HG03108 (cell line): ENCODE measurements at regions not wholly inside any gene's neighbourhood (a gene's known extent, or its start where the extent isn't known, plus 50 kb on each side); places are given as distances from the start of the nearest gene placed in this dataset.

ENCODE experiments used
- ATAC-seq: cut with Tn5 transposase; IDR thresholded peaks from one replicate; pipeline ENCODE4 v1.9.1; 2021; ENCODE audit warnings: moderate library complexity; ENCODE audit not compliant: unreplicated experiment

DNA sequence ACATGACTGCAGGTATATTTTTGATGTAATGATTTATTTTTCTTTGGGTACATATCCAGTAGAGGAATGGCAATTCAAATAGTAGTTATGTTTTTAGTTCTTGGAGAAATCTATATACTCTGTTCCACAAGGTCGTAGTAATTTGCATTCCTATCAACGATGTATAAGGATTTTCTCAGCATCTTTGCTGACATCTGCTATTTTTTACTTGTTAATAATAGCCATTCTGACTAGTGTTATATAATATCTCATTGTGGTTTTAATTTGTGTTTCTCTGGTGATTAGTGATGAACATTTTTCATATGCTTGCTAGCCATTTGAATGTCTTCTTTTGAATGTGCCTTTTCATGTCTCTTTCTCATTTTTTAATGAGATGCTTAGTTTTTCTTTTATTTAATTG, 292.1 kb upstream of the RGS18 start:
- no peak for ATAC-seq

DNA sequence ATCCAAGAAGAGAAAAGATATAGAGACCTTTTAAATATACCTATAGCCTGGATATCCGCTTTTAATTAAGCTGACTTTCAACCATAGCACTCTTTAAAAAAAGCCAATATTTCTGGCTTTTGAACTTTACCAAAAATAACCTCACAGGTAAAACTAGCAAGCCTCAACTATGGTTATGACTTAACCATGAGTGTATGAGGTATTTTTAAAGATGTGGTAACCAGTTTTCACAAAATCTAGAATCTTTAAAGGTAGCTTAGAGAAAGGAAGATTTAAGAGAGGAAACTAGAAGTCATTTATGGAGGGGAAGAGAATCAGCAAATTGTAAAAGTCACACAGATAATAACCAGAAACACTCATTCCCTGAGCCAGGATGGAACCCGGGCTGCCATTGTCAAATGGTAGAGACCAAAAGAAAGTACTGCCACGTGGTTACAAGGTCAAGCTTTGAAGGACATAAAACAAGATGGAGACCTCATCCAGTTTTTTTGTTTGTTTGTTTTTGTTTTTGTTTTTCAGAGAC, 288.4 kb upstream of the RGS18 start:
- no peak for ATAC-seq

DNA sequence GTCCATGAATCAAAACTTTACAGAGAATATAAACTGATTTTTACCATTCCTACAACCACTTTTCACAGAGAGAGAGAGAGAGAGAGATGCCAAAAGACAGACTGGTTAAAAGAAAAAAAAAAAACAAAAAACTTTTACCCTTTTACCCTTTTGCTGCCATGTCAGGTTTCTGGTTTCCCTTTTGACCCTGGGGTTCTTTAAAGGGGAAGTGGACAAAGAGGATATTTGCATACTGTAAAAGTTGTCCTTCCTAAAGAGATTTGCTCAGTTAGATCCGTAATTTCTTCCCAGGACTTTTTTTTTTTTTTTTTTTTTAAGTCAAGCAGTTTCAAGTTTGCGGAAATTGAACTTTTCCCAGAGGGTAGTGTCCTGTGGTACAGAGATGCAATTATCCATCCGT, 287.8 kb upstream of the RGS18 start:
- ATAC-seq: no peak

DNA sequence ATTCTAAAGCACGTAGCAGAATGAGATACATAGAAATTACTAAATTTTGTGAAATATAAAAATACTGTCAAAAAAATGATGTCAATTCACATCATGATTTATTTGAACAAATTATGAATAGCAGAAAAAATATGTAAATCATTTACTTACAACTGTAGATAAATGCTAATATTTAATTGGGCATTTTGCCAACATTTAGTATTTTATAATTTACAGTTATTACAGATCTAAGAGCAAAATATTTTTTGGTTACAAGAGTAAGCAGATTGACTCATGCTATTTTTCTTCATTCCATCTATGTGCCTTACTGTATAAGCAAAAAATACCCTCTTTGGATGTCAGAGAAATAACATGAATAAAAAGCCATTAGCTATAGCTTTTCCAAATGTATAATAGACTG, 282.3 kb upstream of the RGS18 start:
- no peak for ATAC-seq

DNA sequence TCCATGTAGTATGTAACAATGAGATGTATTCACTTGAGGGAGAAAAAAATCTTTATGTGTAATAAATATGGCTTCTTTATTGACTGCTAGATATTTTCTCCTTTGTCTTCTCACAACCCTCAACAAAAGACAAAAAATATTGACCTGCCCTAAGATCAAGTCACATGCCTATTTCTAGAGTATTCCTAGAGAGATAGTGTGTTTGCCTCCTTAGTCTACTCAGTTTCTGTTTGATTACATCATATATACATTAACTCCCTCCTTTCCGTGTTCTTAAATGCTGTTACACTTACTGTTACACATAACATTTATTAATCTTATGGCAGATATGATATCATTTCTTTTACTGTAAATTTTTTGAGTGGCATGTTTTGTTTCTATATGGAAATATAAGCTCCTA, 281.6 kb upstream of the RGS18 start:
- ATAC-seq: no peak

DNA sequence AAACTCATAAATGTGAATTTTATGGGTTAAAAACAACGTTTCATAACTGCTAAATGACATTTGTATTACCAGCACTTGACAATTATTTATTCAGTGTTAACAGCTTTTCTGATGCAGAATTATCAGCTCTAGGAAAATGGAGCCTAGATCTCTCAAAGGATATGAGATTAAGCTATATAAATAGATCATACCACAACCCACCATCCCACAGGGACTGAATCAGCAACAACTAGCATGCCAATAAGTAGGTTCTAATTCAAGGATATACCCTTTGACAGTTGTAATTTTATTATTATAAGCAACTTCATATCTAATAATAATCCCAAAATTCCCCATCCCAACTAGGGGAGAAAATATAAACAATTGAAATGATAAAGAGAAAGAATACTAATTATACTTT, 275.4 kb upstream of the RGS18 start:
- no peak for ATAC-seq

DNA sequence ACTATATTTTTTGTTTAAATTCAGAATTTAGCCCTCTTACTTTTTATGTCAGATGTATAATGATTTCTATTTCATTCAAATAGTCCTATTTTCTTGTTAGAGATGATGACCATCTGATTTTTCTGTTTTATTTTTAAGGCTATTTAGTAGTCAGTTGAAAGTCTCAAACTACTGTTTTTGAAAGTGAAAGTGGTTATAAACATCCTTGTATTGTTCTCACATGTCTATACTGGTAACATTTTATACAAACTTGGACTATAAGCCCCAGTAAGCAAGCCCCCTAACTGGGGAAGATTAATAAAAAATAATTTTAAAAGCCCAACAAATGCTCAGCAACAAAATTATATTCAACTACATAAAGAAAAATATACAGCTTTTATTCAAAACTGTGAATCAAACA, 271.3 kb upstream of the RGS18 start:
- ATAC-seq: no peak

DNA sequence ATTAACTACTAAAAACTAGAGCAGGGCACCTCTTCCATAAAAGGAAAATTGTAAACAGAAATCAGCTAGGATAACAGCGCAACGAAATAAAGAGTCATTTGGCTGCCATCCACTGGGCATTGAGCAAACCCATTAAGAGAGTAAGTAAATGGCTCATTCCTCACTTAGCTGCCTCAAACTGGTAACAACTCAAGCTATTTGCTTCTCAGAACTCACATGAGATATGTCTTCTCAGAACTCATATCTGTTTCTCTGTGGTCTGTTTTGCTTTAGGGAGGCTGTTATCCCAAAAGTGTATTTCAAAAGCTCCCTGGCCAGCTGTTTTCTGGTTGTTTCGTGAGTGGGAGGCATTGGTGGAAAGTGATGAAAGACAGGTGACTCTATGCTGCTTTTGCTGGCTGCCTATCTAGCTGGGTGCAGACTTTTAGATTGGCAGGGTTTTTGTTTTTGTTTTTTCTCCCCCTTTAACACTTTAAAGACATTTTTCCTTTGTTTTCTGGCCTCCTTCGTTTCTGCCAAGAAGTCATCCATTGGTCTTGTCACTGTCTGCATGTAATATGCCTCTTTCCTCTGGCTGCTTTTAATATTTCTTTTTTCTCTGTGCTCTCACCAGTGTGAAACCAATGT, 269.2 kb upstream of the RGS18 start:
- ATAC-seq: no peak

DNA sequence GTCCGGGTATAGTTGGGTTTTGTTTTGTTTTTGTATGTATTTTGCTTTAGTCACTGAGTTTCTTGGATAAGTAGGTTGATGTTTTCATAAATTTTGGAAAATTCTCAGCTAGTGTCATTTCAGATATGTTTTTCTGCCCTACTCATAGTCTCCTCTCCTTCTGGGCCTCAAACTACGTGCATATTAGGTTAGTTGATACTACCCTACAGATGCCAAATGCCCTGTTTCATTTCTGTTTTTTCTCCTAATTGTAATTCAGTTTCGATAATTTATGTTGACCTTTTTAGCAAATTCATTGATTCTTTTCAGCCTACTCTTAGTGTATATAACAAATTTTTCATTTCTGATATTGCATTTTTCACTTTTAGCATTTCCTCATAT, 268.6 kb upstream of the RGS18 start:
- no peak for ATAC-seq

DNA sequence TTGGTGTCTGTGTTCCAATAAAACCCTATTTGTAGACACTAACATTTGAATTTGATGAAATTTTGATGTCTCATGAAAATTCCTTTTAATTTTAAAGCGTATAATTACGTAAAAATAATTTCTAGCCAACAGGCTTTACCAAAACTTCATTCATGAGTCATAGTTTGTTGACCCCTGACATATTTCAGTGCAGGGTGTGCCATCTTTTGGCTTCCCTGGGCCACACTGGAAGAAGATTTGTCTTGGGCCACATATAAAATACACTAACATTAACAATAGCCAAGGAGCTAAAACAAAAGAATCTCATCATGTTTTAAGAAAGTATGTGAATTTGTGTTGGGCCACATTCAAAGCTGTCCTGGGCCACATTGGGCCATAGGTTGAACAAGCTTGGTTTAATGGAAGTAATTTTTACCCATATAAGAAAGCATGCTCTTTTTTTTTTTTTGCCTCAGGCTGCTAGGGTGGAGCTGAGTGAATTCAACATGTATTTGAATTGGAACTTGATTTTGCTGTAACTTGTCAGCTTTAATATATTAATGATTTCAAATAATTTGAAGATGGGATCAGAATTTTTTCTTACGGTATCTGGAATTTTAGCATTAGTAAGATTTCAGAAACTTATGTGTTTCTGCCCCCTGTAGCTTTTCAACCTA, 267.7 kb upstream of the RGS18 start:
- no peak for ATAC-seq

DNA sequence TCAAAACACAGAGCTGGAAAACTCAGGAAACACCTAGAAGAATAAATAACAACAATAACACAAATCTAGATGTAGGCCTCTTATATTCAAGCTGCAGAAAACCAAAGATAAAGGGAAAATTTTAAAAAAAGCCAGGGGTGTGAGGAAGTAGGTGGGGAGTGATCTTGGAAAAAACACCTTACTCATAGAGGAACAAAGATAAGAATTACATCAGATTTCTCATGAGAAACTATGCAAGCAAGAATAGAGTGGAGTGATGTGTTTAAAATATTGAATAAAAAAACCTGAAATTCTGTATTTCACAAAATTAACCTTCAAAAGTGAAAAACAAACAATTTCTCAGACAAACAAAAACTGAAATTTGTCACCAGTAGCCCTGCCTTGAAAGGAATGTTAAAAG, 265.5 kb upstream of the RGS18 start:
- no peak for ATAC-seq

DNA sequence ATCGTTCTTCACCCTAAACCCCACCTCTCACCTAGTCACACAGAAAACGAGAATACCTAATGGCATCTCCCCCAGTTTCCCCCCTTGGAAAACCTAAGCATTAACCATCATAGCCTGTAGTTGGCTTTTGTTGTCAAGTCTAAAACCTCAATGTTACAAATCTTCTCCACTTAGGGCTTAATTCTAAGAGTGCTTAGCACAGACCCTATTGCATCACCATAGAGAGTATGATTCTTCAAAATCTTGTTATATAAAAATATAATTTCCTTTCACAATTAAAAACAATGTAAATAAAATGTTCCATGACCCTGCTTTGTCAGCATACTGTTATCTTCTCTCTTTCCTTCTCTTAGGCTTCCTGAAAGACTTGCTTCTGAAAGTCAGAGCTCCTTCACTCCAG, 263.2 kb upstream of the RGS18 start:
- ATAC-seq: no peak

DNA sequence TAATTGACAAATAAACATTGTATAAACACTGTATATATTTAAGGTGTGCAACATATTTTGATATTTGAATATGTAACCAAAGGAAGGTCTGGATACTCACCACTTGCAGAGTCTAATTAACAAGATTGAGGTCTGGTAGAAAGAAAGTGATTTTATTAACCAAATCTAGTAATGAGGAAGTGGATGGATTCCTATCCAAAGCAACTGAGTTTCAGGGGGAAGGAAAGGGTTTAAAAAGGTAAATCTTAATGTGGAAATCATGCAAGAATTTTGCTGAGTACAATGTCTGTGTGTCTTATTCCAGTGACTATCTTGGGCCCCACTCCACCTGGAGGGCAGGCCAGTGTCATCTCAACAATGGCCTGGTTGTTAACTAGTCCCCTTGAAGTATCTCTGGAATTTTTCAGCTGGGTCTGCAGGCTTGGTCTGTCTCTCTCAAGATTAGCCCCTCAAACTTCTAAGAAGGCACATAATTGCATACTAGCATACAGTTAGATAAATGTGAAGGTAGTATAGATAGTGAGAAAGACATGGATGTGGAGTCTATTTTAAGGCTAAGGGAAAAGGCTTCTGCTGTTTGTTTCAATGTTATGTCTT, 262.7 kb upstream of the RGS18 start:
- no peak for ATAC-seq

DNA sequence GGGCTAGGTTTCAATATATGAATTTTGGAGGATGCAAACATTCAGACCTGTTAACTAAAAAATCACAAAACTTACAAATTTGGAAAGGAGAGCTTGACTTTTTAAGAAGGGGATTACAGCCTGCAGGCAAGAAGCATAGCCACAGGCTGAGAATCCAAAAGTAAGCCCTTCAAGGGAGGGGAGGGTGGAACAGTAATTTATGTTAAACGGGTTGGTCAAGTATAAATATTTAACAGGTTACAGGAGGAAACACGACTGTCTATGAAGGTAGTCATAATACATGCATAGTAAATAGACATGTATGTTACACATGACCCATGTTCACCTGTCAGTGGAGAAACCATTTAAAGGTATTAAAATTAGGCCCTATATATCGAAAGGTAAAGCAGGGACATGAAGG, 261.1 kb upstream of the RGS18 start:
- no peak for ATAC-seq

DNA sequence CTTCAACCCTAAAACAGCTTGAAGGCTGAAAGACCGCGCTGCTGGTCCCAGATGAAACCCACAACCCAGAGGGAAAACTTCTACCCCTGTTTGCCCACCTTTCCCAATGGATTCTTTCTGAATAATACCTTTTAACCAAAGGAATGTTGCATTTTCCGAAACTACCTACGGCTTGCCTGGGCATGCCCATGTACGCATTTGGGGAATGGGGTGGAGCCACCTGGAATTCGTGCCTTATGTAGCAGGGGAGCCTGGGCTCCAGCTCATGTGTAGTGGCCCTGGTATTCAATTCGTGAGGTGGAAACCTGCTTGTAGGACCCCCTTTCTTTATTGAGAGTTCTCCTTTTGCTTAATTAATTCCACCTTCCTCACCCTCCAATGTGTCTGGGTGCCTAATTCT, 256.6 kb upstream of the RGS18 start:
- ATAC-seq: no peak

DNA sequence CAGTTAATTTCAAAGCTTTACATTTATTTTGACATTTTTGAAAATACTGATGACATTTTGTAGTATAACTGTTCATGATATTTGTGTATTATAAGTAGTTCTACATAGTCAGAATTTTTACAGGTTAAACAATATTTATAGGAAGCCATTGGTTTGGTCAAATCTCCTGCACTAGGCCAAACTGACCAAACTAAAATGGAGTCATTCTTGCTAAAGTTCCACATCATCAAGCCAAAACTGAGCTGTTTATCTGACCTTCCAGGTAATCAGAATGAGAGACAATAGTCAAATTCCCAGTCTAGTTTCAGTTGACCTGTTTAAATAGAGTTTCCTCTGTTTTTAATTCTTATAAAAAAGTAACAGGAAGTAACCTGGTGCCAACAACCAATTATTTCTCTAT, 253.3 kb upstream of the RGS18 start:
- ATAC-seq: no peak

DNA sequence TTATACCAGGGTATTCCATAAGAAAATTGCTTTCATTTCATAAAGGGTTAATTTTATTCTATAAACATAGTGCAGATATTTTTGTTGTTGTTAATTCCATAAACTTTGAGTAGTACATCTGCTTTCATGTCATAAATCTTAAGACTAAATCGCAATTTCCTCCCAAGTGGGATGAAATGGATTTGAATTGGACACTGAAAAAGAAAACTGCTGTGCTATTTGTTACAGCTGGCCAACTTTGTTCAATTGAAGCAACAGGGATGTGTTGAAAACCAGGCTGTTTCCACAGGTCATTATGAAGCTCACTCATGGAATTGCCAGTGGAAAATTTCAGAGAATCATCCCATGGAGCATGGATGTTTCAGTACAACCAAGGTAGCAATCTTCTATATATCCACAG, 252.5 kb upstream of the RGS18 start:
- no peak for ATAC-seq

DNA sequence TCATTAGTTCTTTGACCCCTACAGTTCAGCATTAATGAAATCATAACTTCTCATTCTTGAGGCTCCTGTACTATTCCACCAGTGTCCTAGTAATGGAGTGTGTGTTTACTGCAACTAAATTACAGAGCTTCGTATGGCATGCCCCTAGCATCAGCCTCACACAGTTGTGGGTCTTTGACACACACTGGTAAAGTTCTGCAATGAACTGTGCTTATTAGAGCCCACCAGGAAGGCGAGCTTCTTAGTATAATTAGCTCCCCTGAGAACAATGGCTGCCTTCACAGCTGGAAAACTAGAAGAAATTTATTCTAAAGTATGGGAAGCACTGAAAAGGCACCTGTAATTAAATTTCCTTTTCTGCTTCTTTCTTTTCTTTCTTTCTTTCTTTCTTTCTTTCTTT, 251.1 kb upstream of the RGS18 start:
- ATAC-seq: no peak

DNA sequence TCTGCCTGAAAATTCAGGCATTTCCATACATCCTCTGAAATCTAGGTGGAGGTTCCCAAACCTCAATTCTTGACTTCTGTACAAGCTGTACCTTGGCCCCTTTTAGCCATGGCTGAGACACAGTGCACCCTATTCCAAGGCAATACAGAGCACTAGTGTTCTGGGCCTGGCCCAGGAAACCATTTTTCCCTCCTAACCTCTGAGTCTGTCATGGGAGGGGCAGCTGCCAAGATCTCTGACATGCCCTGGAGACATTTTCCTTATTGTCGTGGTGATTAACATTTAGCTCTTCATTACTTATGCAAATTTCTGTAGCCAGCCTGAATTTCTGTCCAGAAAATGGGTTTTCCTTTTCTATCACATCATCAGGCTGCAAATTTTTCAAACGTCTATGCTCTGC, 248.0 kb upstream of the RGS18 start:
- no peak for ATAC-seq

DNA sequence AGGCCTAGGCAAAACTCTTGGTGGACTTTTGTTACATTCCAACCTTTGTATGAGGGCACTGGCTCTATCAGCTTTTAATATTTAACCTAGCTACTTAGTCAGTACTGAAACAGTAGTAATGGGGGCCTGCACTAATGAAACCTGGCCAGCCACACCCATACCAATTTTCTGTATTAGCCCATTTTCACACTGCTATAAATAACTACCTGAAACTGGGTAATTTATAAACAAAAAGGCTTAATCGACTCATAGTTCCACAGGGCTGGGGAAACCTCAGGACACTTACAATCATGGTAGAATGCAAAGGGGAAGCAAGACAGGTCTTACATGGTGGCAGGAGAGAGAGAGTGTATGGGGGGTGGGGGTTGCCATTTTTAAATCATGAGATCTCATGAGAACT, 245.7 kb upstream of the RGS18 start:
- no peak for ATAC-seq

DNA sequence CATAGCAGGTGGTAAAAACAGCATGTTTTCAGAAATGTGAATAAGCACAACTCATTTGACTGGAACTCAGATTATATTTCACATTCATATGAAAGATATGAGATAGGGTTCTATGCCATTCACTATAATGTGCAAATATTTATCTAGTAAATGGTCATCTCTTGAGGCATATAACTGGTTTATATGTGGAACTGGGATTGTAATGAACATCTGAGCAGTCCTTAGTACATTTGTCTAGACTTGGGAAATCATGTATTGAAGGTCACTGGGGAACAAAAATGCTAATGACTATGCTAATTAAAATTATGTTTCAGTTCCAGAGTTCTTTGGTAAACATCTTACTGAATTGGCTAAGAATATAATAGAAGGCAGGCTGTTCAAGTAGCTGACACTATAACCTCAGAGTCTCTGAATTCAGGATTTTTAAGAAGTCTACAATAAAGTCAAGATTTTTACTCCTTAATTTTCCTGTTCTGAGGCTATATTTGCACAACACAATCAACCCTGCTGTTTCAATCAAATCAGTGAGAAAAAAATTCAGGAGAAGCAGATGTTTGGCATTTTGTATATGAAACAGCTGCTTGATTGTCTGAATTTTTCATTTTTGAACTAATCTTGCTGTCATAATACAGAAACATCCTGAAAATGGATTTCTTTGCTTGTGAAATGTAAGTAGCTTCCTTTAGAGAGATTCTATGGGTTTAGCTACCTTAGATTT, 244.8 kb upstream of the RGS18 start:
- no peak for ATAC-seq

DNA sequence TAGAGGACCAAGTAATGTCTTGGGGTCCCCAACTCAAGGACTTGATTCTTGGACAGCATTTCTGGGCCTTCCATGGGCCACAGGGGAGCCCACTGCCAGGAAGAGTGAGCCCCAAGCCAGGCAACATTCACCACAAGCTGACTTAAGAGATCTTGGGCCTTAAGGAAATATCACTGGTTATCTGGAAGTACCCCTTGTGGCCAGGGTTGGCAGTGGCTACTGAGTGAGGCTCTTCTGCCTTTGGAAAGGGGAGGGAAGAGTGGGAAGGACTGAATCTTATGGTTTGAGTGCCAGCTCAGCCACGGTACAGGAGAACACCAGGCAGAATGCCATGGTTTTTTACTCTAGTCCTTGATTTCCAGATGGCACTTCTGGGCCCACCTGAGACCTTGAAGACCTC, 228.9 kb upstream of the RGS18 start:
- ATAC-seq: no peak
